Suprapubic skin (tissue), 4 donors: ENCODE measurements at regions not wholly inside any gene's neighbourhood (a gene's known extent, or its start where the extent isn't known, plus 50 kb on each side); places are given as distances from the start of the nearest gene placed in this dataset.

Experiments used
- CTCF ChIP-seq, 2 donors: fragments of 200-600 bp in 1 of 2; fragments of 450-650 bp in 1 of 2; sonication (generic) in 1 of 2; IDR thresholded peaks; one replicate each; pipeline ENCODE4 v1.5.1; 2016 to 2019; ENCODE audit warnings: antibody characterized with exemption in 2 of 2, mild to moderate bottlenecking in 1 of 2, moderate library complexity in 1 of 2
- POLR2A ChIP-seq, 2 donors: fragments of 450-650 bp; IDR thresholded peaks; one replicate each; pipeline ENCODE4 v1.6.1; 2017; ENCODE audit warnings: antibody characterized with exemption in 2 of 2, mild to moderate bottlenecking in 2 of 2, moderate library complexity in 2 of 2
- POLR2AphosphoS5 ChIP-seq, 3 donors: sonication (generic); formaldehyde crosslinking; IDR thresholded peaks; one replicate each; pipeline ENCODE4 v1.6.1; 2017; ENCODE audit warnings: antibody characterized with exemption in 3 of 3

- no peak for TF ChIP-seq CTCF (IDR thresholded peaks at IDR 0.05)
- TF ChIP-seq POLR2AphosphoS5 (IDR thresholded peaks at IDR 0.05): no peak
- TF ChIP-seq POLR2A (IDR thresholded peaks at IDR 0.05): no peak
Observed at GRCh38 chr13:73623281-73623680, 510.9 kb downstream of the KLF12 start.
